Neuronal stem cell (in vitro differentiated cells): ENCODE measurements at regions not wholly inside any gene's neighbourhood (a gene's known extent, or its start where the extent isn't known, plus 50 kb on each side); places are given as distances from the start of the nearest gene placed in this dataset.
A peak's percentile ranks its signal among the peaks of the same experiment; 100 is the strongest.

Source experiments
- DNase-seq: peaks from one replicate; pipeline ENCODE4 v3.0.0-alpha.2; 2013; ENCODE audit warnings: low spot score
- H2AFZ ChIP-seq: one replicate; pipeline ENCODE4 v1.6.1; 2013; ENCODE audit warnings: mild to moderate bottlenecking, low read length, inconsistent platforms
- H2AK5ac ChIP-seq: 2 replicates; pipeline ENCODE4 v1.6.1; 2013; ENCODE audit warnings: low read depth, mild to moderate bottlenecking, inconsistent platforms, low read length, moderate library complexity, mixed read lengths
- H2BK120ac ChIP-seq: 2 replicates; pipeline ENCODE4 v1.6.1; 2013; ENCODE audit warnings: low read depth, mild to moderate bottlenecking, inconsistent platforms, low read length, moderate library complexity, mixed read lengths
- H2BK12ac ChIP-seq: one replicate; pipeline ENCODE4 v1.6.1; 2013; ENCODE audit warnings: low read length, inconsistent platforms
- H2BK15ac ChIP-seq: 2 replicates; pipeline ENCODE4 v1.6.1; 2013; ENCODE audit warnings: mild to moderate bottlenecking, low read length, inconsistent platforms, mixed read lengths
- H2BK5ac ChIP-seq: one replicate; pipeline ENCODE4 v1.6.1; 2013; ENCODE audit warnings: inconsistent platforms, mild to moderate bottlenecking, low read length, moderate library complexity
- H3K14ac ChIP-seq: one replicate; pipeline ENCODE4 v1.6.1; 2013; ENCODE audit warnings: low read length, inconsistent platforms
- H3K18ac ChIP-seq: 2 replicates; pipeline ENCODE4 v1.6.1; 2013; ENCODE audit warnings: low read length, inconsistent platforms
- H3K23ac ChIP-seq: 2 replicates; pipeline ENCODE4 v1.6.1; 2013; ENCODE audit warnings: low read depth, mild to moderate bottlenecking, mixed read lengths, low read length, inconsistent platforms; ENCODE audit not compliant: poor library complexity
- H3K27ac ChIP-seq: replicated peaks from 3 replicates; pipeline ENCODE4 v1.5.1; 2013; ENCODE audit warnings: low read length, inconsistent platforms
- H3K27me3 ChIP-seq, 3 experiments: 2 replicates each; pipeline ENCODE4 v1.6.1; 2013; ENCODE audit warnings: low read length in 3 of 3, mild to moderate bottlenecking in 2 of 3, inconsistent platforms in 1 of 3, low read depth in 1 of 3, mixed read lengths in 1 of 3, moderate library complexity in 1 of 3; ENCODE audit not compliant: control insufficient read depth in 3 of 3, insufficient read depth in 3 of 3
- H3K36me3 ChIP-seq, 2 donors: replicated peaks in 1 of 2; 2 replicates each; pipeline ENCODE4 v1.6.1; 2013; ENCODE audit warnings: low read length in 2 of 2; ENCODE audit not compliant: control insufficient read depth in 2 of 2, insufficient read depth in 2 of 2
- H3K4ac ChIP-seq: 2 replicates; pipeline ENCODE4 v1.6.1; 2013; ENCODE audit warnings: inconsistent platforms, mild to moderate bottlenecking, low read length, moderate library complexity
- H3K4me1 ChIP-seq, 2 donors: 1 replicate in 1 of 2; 2 replicates in 1 of 2; pipeline ENCODE4 v1.6.1; 2013; ENCODE audit warnings: low read length in 2 of 2, low read depth in 1 of 2; ENCODE audit not compliant: control insufficient read depth in 2 of 2, insufficient read depth in 1 of 2
- H3K4me2 ChIP-seq: one replicate; pipeline ENCODE4 v1.6.1; 2013; ENCODE audit warnings: mild to moderate bottlenecking, low read length, inconsistent platforms; ENCODE audit not compliant: insufficient read depth, poor library complexity, severe bottlenecking
- H3K4me3 ChIP-seq, 2 donors: 2 replicates each; pipeline ENCODE4 v1.5.1; 2013; ENCODE audit warnings: low read length in 2 of 2, mild to moderate bottlenecking in 2 of 2, inconsistent platforms in 1 of 2, moderate library complexity in 1 of 2
- H3K79me1 ChIP-seq: one replicate; pipeline ENCODE4 v1.6.1; 2013; ENCODE audit warnings: low read depth, mild to moderate bottlenecking, inconsistent platforms, low read length, moderate library complexity
- H3K9ac ChIP-seq: one replicate; pipeline ENCODE4 v1.6.1; 2013; ENCODE audit warnings: mild to moderate bottlenecking, low read depth, low read length, inconsistent platforms; ENCODE audit not compliant: poor library complexity
- H3K9me3 ChIP-seq, 2 donors: replicated peaks in 1 of 2; 2 replicates each; pipeline versions ENCODE3 to v1.6.1; 2013; ENCODE audit warnings: low read length in 2 of 2, mild to moderate bottlenecking in 2 of 2, inconsistent platforms in 1 of 2, low read depth in 1 of 2, mixed read lengths in 1 of 2, moderate library complexity in 1 of 2; ENCODE audit not compliant: control insufficient read depth in 2 of 2, insufficient read depth in 1 of 2
- H4K8ac ChIP-seq: one replicate; pipeline ENCODE4 v1.6.1; 2013; ENCODE audit warnings: low read depth, mild to moderate bottlenecking, inconsistent platforms, low read length, moderate library complexity
- H4K91ac ChIP-seq: one replicate; pipeline ENCODE4 v1.6.1; 2013; ENCODE audit warnings: low read length, low read depth, mild to moderate bottlenecking, inconsistent platforms; ENCODE audit not compliant: poor library complexity
- WGBS, 2 donors: extraction: QIAGEN DNeasy Blood & Tissue Kit; methylation state at CpG; one replicate each; pipeline ENCODE4 v1.1.7; 2013; ENCODE audit warnings: missing lambda C conversion rate in 2 of 2, mixed read lengths in 1 of 2; ENCODE audit not compliant: insufficient read length in 2 of 2, insufficient replicate concordance in 1 of 2; ENCODE audit errors: extremely low coverage in 2 of 2; 5-methylcytosine and 5-hydroxymethylcytosine counted together

- Histone ChIP-seq H3K36me3 (no peaks in the 10 kb centered on the region), H3K4ac (no peak overlapping the region)
- no peak for DNase-seq
Measured at GRCh38 chr2:238689871-238690389, 158.0 kb upstream of the TWIST2 start.

GRCh38 chr2:238690511-238690910 lies 157.4 kb upstream of the TWIST2 start:
- WGBS, 2 donors, result no CpG with 5 or more reads among the region's 11 CpGs
- Histone ChIP-seq H3K4me1 (peaks cover 0 to 3% of the 10 kb centered on the region in 2 donors), H3K9me3 (no peaks in the 10 kb centered on the region), H3K27me3 (peaks cover 0 to 2% (median 0%) of the 10 kb centered on the region in 3 experiments), H3K9ac (no peak overlapping the region), H3K4me2 (no peak overlapping the region), H3K4ac (no peak overlapping the region), H4K8ac (no peak overlapping the region), H2AK5ac (no peak overlapping the region), H3K4me3 (no peak overlapping the region), H3K36me3 (no peaks in the 10 kb centered on the region), H2BK120ac (no peak overlapping the region), H2BK12ac (no peak overlapping the region), H3K23ac (no peak overlapping the region), H2BK15ac (no peak overlapping the region), H4K91ac (no peak overlapping the region), H3K14ac (no peak overlapping the region), H3K27ac (no peak overlapping the region), H2BK5ac (no peak overlapping the region), H2AFZ (no peak overlapping the region), H3K18ac (no peak overlapping the region), H3K79me1 (no peaks in the 10 kb centered on the region)
- no peak for DNase-seq

More at GRCh38 chr2:238689871-238690389, 158.0 kb upstream of the TWIST2 start:
- H3K27ac ChIP-seq, result no peak overlapping the region
- no peak overlapping the region for H2AFZ ChIP-seq
- H2BK12ac ChIP-seq, result no peak overlapping the region
- H2BK120ac ChIP-seq, result no peak overlapping the region
- no peak overlapping the region for H3K4me2 ChIP-seq
- no peak overlapping the region for H4K8ac ChIP-seq
- no peak overlapping the region for H2BK5ac ChIP-seq
- no peak overlapping the region for H3K9ac ChIP-seq
- H3K18ac ChIP-seq, result peak overlapping the region; percentile 16
- no CpG with 5 or more reads among the region's 7 CpGs for WGBS, 2 donors
- no peak overlapping the region for H2AK5ac ChIP-seq
- peaks cover 0 to 2% (median 0%) of the 10 kb centered on the region in 3 experiments for H3K27me3 ChIP-seq
- no peak overlapping the region for H3K4me3 ChIP-seq
- H4K91ac ChIP-seq, result no peak overlapping the region
- H3K4me1 ChIP-seq, result peaks cover 0 to 3% of the 10 kb centered on the region in 2 donors
- no peaks in the 10 kb centered on the region for H3K79me1 ChIP-seq
- no peak overlapping the region for H3K23ac ChIP-seq
- H3K9me3 ChIP-seq, result no peaks in the 10 kb centered on the region
- no peak overlapping the region for H3K14ac ChIP-seq
- H2BK15ac ChIP-seq, result no peak overlapping the region

GRCh38 chr2:238691596-238692491 lies 156.0 kb upstream of the TWIST2 start:
- WGBS, 2 donors, result no CpG with 5 or more reads among the region's 16 CpGs
- Histone ChIP-seq H3K27me3 (peaks cover 0 to 2% (median 0%) of the 10 kb centered on the region in 3 experiments), H2AK5ac (no peak overlapping the region), H2BK15ac (no peak overlapping the region), H3K4ac (no peak overlapping the region), H3K4me2 (no peak overlapping the region), H3K79me1 (no peaks in the 10 kb centered on the region), H3K36me3 (no peaks in the 10 kb centered on the region), H3K4me1 (peaks cover 0 to 3% of the 10 kb centered on the region in 2 donors), H2AFZ (no peak overlapping the region), H2BK12ac (no peak overlapping the region), H4K91ac (no peak overlapping the region), H3K14ac (no peak overlapping the region), H2BK5ac (no peak overlapping the region), H4K8ac (no peak overlapping the region), H3K9me3 (no peaks in the 10 kb centered on the region), H3K18ac (no peak overlapping the region), H3K23ac (no peak overlapping the region), H2BK120ac (no peak overlapping the region), H3K4me3 (no peak overlapping the region), H3K9ac (peak overlapping the region; percentile 2), H3K27ac (no peak overlapping the region)
- no peak for DNase-seq

- WGBS, 2 donors, result no CpG with 5 or more reads among the region's 7 CpGs
- H3K4me1 ChIP-seq, result peaks cover 0 to 3% of the 10 kb centered on the region in 2 donors
Measured at GRCh38 chr2:238692562-238692961, 155.3 kb upstream of the TWIST2 start.

More at GRCh38 chr2:238692562-238692961, 155.3 kb upstream of the TWIST2 start:
- H3K79me1 ChIP-seq, result no peaks in the 10 kb centered on the region
- no peak overlapping the region for H3K4me2 ChIP-seq
- peaks cover 0 to 2% (median 0%) of the 10 kb centered on the region in 3 experiments for H3K27me3 ChIP-seq
- H3K18ac ChIP-seq, result no peak overlapping the region
- H3K14ac ChIP-seq, result peak overlapping the region; percentile 43
- no peak overlapping the region for H2AFZ ChIP-seq
- H3K4ac ChIP-seq, result no peak overlapping the region
- H3K9ac ChIP-seq, result peak overlapping the region; percentile 56
- no peak overlapping the region for H2BK12ac ChIP-seq
- H3K36me3 ChIP-seq, result no peaks in the 10 kb centered on the region
- no peak overlapping the region for H3K27ac ChIP-seq
- no peak overlapping the region for H2BK5ac ChIP-seq
- no peak overlapping the region for H3K4me3 ChIP-seq
- no peak for DNase-seq
- no peak overlapping the region for H2BK15ac ChIP-seq
- H3K23ac ChIP-seq, result no peak overlapping the region
- no peak overlapping the region for H4K91ac ChIP-seq
- no peak overlapping the region for H2BK120ac ChIP-seq
- no peak overlapping the region for H4K8ac ChIP-seq
- H2AK5ac ChIP-seq, result no peak overlapping the region
- H3K9me3 ChIP-seq, result no peaks in the 10 kb centered on the region
